HG03159 (cell line): ENCODE measurements at regions not wholly inside any gene's neighbourhood (a gene's known extent, or its start where the extent isn't known, plus 50 kb on each side); places are given as distances from the start of the nearest gene placed in this dataset.
"Not testable (repeated sequence)": the region's sequence is repeated elsewhere in the genome, so short reads cannot be mapped to it uniquely, and the experiment has no call there.

Source experiments
- ATAC-seq: cut with Tn5 transposase; IDR thresholded peaks from one replicate; pipeline ENCODE4 v1.9.1; 2021; ENCODE audit warnings: mild to moderate bottlenecking, moderate library complexity; ENCODE audit not compliant: unreplicated experiment

DNA sequence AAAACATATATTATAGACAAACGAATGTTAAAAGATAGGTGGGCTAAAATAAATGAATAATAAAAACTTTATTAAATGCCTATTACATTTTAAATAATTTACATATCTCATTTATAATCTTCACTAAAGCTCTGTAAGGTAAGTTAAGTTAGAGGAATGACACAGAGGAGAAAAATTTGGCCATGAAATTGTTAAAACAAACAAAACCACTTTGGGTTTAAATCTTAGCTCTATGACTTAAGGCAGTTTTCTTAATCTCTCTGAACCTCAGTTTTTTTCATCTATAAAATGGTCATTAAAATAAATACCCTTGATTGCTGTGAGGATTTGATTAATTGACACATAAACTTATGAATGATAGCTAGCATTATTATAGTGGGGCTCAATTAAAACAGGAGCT lies 404.8 kb upstream of the ATP11B start:
- ATAC-seq, result no peak

GRCh38 chr3:182389071-182389815 lies 404.1 kb upstream of the ATP11B start:
- ATAC-seq, result no peak

DNA sequence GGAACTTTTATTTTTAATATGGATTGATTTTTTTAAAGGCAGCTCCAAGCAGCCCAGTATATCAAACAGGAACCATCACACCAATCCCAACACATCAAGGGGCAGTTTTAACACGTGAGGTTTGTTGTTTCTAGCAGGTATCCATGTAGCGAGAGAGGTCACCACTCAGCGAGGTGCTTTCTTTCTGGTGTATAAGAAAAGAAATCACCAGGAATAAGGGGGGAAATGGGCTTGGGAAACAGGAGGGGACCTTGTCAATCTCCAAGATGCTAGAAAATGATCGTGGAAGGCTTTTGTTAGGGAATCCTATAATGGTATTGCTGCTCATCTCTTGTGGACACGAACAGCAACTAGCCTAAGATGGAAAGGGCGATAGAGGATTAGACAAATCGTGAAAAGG lies 402.9 kb upstream of the ATP11B start:
- no peak for ATAC-seq

DNA sequence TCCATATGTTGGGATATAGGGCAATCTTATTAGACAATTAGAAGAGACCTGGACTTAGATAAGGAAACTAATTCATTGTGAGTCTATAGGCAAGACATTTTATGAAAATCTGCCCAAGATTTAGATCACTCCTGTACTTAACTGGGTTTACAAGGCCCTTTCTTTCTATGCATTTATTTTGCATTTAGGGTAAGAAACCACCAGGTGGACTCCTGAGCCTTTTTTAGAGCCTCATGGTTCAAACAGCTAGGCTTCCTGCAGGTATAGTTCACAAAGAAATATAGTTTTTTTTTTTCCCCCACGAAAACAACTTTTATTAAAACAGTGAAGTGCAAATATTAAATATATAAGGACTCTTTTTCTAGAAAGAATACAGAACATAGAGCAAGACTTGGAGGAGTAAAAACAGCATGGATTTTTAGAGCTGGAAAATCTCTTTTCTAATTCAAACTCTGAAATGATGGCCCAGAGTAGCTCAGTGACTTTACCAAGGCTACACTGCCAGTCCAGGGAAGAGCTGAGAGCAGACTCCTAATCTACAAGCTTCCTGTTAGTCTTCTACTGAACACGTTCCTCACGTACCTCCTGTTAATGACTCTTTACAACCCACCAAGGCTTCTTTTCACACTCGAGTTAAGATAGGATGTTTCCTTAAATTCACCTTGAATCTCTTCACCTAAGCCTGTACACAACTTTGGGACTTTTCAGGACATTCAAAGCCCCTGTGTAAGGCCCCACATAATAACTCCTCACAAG lies 400.9 kb upstream of the ATP11B start:
- ATAC-seq, result no peak

DNA sequence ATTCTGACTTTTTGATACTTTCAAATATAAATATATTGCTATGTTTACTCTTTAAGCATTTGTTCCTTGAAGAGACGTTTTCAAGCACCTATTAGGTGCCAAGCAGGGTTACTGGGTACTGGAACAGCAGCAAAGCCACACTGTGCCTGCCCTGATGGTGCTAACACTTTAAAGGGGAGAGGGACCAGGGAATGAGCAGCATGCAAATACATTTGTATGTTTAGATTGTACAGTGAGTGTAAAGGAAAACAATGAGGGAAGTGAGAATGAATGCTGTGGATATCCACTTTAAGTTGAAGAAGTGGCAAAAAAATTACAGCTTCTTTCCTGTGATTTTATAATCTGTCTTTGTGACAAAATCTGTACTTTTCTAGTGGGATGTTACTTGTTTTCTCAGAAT lies 400.2 kb upstream of the ATP11B start:
- ATAC-seq, result no peak

DNA sequence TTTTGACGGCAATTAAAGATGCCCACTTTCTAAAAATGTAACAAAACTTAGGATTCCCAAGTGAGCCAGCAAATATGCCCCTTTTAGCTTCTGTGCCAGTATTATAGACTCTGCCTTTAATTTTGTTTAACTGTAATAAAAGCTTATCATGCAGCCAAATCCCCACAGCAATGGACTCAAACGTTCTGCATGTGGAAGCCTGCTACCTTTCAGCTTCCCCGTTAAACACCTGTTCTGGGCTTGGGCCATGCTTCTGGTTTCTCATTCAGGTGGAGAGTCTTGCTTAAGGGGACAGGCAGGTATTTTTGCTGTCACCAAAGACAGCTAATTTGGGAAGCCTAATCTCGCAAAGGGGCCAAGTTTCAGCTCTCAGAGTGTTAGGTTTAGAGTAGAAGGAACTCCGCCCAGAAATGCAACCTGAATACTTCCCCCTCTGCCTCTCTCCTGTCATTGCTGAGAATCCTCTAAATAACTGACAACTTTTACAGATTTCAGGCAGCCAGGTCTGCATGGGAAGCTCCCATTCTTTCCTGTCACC lies 399.4 kb upstream of the ATP11B start:
- ATAC-seq, result no peak

- ATAC-seq, result no peak
Measured at GRCh38 chr3:182397164-182397563, 396.1 kb upstream of the ATP11B start.

- ATAC-seq, result no peak
Measured at GRCh38 chr3:182399978-182400737, 393.1 kb upstream of the ATP11B start.

GRCh38 chr3:182400838-182401237 lies 392.5 kb upstream of the ATP11B start:
- no peak for ATAC-seq

GRCh38 chr3:182404031-182404430 lies 389.3 kb upstream of the ATP11B start:
- ATAC-seq, result no peak

- no peak for ATAC-seq
Measured at GRCh38 chr3:182405759-182406158, 387.5 kb upstream of the ATP11B start.

DNA sequence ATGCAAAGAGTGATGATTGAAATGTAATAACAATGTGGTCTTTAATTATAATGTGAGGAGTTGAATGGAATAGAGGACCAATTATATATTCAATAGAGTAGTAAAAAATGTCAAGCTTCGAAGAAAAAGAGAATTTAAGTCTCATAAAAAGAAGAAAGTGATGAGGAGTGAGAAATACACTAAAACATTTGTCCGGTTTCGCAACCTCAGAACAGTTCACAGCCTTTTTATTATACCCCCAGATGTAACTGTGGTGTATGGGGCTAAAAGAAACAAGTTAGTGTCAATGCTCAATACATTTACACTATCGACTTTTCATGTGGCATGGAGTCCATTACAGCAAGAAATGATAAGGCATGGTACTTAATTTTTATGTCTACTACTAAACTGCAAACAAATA lies 386.5 kb upstream of the ATP11B start:
- no peak for ATAC-seq

- no peak for ATAC-seq
Measured at GRCh38 chr3:182410051-182410450, 383.3 kb upstream of the ATP11B start.

DNA sequence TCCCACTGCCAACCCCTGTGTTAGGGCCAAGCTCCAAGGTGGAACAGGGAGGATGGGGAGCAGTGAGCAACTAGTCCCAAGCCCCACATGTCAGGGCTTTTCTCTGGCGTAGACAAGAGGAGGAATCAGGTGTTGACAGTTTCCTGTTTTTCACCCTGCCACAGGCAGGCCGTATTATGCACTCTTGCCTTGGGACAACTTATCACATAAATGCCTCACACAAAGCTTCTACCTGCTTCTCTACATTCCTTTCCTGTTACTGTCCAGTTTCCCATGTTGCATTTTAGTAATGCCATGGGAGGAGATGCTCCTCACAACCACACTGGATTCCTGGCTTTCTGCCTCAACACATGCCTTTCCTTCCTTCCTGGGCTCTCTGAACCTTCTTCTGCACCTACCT lies 381.2 kb upstream of the ATP11B start:
- ATAC-seq, result no peak

- no peak for ATAC-seq
Measured at GRCh38 chr3:182413061-182413460, 380.2 kb upstream of the ATP11B start.

DNA sequence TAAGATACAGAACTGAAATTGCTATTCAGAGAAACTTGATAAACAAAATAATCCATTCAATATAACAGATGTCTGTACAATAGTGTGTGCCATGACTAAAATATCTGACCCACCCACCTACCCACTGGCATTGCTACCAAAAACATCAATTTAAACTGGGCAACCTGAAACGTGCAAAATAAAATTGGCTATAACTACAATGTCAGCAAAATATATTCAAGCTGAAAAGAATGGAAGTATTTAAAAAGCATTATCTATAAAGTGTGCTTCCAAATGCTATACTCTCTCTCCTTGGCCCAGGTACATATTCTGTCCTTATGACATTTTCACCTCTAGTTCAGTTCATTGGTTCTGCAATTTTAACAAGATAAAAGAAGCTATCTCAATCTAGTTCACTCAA lies 379.6 kb upstream of the ATP11B start:
- ATAC-seq, result no peak

DNA sequence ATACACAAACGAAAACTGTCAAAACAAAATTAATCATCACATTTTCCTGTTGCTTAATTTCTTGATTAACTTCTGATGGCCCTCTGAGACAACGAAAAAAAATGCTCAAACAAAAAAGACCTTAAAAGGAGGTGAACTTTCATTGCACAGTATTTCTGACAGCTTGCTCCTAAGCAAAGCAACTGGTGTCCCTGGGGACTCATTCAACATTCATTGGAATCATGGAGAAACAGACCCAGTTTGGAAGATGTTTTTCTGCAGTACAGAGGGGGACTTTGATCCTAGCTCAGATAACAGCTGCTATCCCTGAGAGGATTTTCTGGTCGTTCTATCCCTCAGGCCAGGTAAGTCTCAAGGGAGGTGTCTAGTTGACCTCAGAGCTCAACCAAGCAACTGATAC lies 378.7 kb upstream of the ATP11B start:
- no peak for ATAC-seq

GRCh38 chr3:182420741-182421140 lies 372.6 kb upstream of the ATP11B start:
- ATAC-seq, result no peak

GRCh38 chr3:182424006-182424405 lies 369.3 kb upstream of the ATP11B start:
- ATAC-seq, result no peak

DNA sequence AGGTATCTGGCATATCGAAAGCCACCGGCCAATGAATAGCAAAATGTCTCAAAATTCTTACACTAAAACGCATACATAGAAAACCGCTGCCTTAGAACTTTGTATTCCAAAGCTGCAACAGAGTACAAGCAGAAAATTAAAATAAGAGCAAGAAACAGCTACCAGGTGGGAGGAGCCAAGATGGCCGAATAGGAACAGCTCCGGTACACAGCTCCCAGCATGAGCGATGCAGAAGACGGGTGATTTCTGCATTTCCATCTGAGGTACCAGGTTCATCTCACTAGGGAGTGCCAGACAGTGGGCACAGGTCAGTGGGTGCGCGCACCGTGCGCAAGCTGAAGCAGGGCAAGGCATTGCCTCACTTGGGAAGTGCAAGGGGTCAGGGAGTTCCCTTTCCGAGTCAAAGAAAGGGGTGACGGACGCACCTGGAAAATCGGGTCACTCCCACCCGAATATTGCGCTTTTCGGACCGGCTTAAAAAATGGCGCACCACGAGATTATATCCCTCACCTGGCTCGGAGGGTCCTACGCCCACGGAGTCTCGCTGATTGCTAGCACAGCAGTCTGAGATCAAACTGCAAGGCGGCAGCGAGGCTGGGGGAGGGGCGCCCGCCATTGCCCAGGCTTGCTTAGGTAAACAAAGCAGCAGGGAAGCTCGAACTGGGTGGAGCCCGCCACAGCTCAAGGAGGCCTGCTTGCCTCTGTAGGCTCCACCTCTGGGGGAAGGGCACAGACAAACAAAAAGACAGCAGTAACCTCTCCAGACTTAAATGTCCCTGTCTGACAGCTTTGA lies 367.2 kb upstream of the ATP11B start:
- ATAC-seq, result not testable (repeated sequence)

GRCh38 chr3:182431972-182432371 lies 361.3 kb upstream of the ATP11B start:
- ATAC-seq, result not testable (repeated sequence)
